Immature natural killer cell (primary cell): ENCODE measurements at regions not wholly inside any gene's neighbourhood (a gene's known extent, or its start where the extent isn't known, plus 50 kb on each side); places are given as distances from the start of the nearest gene placed in this dataset.

Source experiments
- DNase-seq, 3 donors: peaks; one replicate each; pipeline ENCODE4 v3.0.0; 2022; ENCODE audit warnings: mixed read lengths in 1 of 3
- H3K27ac Mint-ChIP-seq, 6 donors: one replicate each; pipeline ENCODE4 v1.8.0; 2020; ENCODE audit warnings: mixed read lengths in 6 of 6, mild to moderate bottlenecking in 5 of 6, inconsistent platforms in 4 of 6, moderate library complexity in 3 of 6
- H3K27me3 Mint-ChIP-seq, 3 donors: one replicate each; pipeline ENCODE4 v1.8.0; 2020 to 2021; ENCODE audit warnings: low read depth in 3 of 3, mild to moderate bottlenecking in 3 of 3, mixed read lengths in 3 of 3, moderate library complexity in 3 of 3, inconsistent platforms in 1 of 3
- H3K36me3 Mint-ChIP-seq, 3 donors: one replicate each; pipeline ENCODE4 v1.8.0; 2020; ENCODE audit warnings: mixed read lengths in 3 of 3, inconsistent platforms in 2 of 3, mild to moderate bottlenecking in 2 of 3
- H3K4me1 Mint-ChIP-seq, 2 donors: one replicate each; pipeline ENCODE4 v1.8.0; 2020; ENCODE audit warnings: inconsistent platforms in 2 of 2, mild to moderate bottlenecking in 2 of 2, mixed read lengths in 2 of 2, moderate library complexity in 1 of 2
- H3K4me3 Mint-ChIP-seq, 5 donors: one replicate each; pipeline ENCODE4 v1.8.0; 2020; ENCODE audit warnings: mild to moderate bottlenecking in 5 of 5, mixed read lengths in 5 of 5, inconsistent platforms in 3 of 5, moderate library complexity in 3 of 5
- H3K9me3 Mint-ChIP-seq, 6 donors: one replicate each; pipeline ENCODE4 v1.8.0; 2020; ENCODE audit warnings: mild to moderate bottlenecking in 6 of 6, mixed read lengths in 6 of 6, inconsistent platforms in 4 of 6, moderate library complexity in 3 of 6

- no peak overlapping the region for H3K4me3 Mint-ChIP-seq
- DNase-seq: no peak
- H3K36me3 Mint-ChIP-seq: no peaks in the 10 kb centered on the region
- peaks cover 0 to 2% (median 0%) of the 10 kb centered on the region in 3 donors for H3K27me3 Mint-ChIP-seq
- no peaks in the 10 kb centered on the region for H3K4me1 Mint-ChIP-seq
- no peak overlapping the region for H3K27ac Mint-ChIP-seq
- peaks cover 8 to 58% (median 27%) of the 10 kb centered on the region in 6 donors for H3K9me3 Mint-ChIP-seq
Measured at GRCh38 chr7:46461334-46461777, 540.3 kb upstream of the IGFBP3 start.

- no peak for DNase-seq
- H3K36me3 Mint-ChIP-seq: no peaks in the 10 kb centered on the region
- no peak overlapping the region for H3K27ac Mint-ChIP-seq
- H3K4me3 Mint-ChIP-seq: no peak overlapping the region
- H3K27me3 Mint-ChIP-seq: peaks cover 0 to 2% (median 0%) of the 10 kb centered on the region in 3 donors
- H3K9me3 Mint-ChIP-seq: peaks cover 5 to 57% (median 21%) of the 10 kb centered on the region in 6 donors
- no peaks in the 10 kb centered on the region for H3K4me1 Mint-ChIP-seq
Measured at GRCh38 chr7:46459942-46460341, 538.9 kb upstream of the IGFBP3 start.

- Mint-ChIP-seq H3K27me3 (peaks cover 0 to 2% (median 0%) of the 10 kb centered on the region in 3 donors), H3K9me3 (peaks cover 0 to 43% (median 11%) of the 10 kb centered on the region in 6 donors), H3K4me1 (no peaks in the 10 kb centered on the region), H3K4me3 (no peak overlapping the region), H3K36me3 (no peaks in the 10 kb centered on the region), H3K27ac (no peak overlapping the region)
- no peak for DNase-seq
Measured at GRCh38 chr7:46454816-46455215, 533.7 kb upstream of the IGFBP3 start.

DNA sequence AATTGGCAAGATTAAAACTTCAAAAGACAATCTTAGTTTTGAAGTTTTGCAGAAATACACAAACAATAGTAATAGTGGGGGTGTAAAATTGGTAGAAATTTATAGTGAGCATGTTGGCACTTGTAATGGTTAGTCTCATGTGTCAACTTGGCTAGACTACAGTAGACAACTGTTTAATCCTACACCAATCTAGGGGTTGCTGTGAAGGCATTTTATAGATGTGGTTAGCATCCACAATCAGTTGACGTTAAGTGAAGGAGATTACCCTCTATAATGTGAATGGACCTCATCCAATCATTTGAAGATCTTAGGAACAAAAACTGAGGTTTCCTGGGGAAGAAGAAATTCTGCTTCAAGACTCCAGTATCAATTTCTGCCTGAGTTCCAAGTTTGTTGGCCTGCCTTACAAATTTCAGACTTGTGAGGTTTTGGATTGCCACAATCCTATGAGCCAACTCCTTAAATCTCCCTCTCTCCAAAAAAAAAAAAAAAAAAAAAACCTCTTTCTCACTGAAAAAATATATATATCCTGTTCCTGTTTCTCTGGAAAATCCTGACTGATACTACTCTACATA lies 531.6 kb upstream of the IGFBP3 start:
- no peaks in the 10 kb centered on the region for H3K36me3 Mint-ChIP-seq
- H3K4me3 Mint-ChIP-seq: no peak overlapping the region
- no peaks in the 10 kb centered on the region for H3K4me1 Mint-ChIP-seq
- peaks cover 0 to 2% (median 0%) of the 10 kb centered on the region in 3 donors for H3K27me3 Mint-ChIP-seq
- peaks cover 0 to 46% (median 11%) of the 10 kb centered on the region in 6 donors for H3K9me3 Mint-ChIP-seq
- no peak for DNase-seq
- H3K27ac Mint-ChIP-seq: no peak overlapping the region

DNA sequence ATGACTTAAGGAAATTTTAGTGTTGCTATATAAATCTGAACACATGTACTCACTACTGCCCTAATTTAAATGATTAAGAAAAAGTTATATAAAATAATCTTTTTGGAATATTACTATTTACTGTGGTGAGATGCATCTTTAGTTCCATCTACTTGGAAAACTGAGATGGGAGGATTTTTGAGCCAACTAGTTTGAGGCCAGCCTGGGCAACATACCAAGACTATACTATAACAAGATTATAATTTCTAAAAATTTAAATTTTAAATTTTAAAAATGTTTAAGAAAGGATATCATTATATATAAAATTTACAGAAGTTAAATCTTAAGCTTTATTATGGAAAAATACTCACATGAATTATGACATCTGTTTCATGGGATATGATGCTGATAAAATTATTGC lies 530.8 kb upstream of the IGFBP3 start:
- H3K4me1 Mint-ChIP-seq: no peaks in the 10 kb centered on the region
- H3K27ac Mint-ChIP-seq: no peak overlapping the region
- H3K9me3 Mint-ChIP-seq: peaks cover 0 to 42% (median 11%) of the 10 kb centered on the region in 6 donors
- peaks cover 0 to 2% (median 0%) of the 10 kb centered on the region in 3 donors for H3K27me3 Mint-ChIP-seq
- H3K36me3 Mint-ChIP-seq: no peaks in the 10 kb centered on the region
- DNase-seq: no peak
- no peak overlapping the region for H3K4me3 Mint-ChIP-seq

GRCh38 chr7:46450886-46451285 lies 529.8 kb upstream of the IGFBP3 start:
- no peak overlapping the region for H3K4me3 Mint-ChIP-seq
- H3K27ac Mint-ChIP-seq: no peak overlapping the region
- no peaks in the 10 kb centered on the region for H3K36me3 Mint-ChIP-seq
- no peaks in the 10 kb centered on the region for H3K4me1 Mint-ChIP-seq
- no peak for DNase-seq
- H3K27me3 Mint-ChIP-seq: peaks cover 0 to 7% (median 0%) of the 10 kb centered on the region in 3 donors
- H3K9me3 Mint-ChIP-seq: peaks cover 3 to 49% (median 11%) of the 10 kb centered on the region in 6 donors

- no peak for DNase-seq
- H3K9me3 Mint-ChIP-seq: peaks cover 4 to 50% (median 12%) of the 10 kb centered on the region in 6 donors
- H3K36me3 Mint-ChIP-seq: no peaks in the 10 kb centered on the region
- no peak overlapping the region for H3K27ac Mint-ChIP-seq
- H3K4me1 Mint-ChIP-seq: no peaks in the 10 kb centered on the region
- no peak overlapping the region for H3K4me3 Mint-ChIP-seq
- H3K27me3 Mint-ChIP-seq: peaks cover 0 to 7% (median 0%) of the 10 kb centered on the region in 3 donors
Measured at GRCh38 chr7:46450425-46450824, 529.4 kb upstream of the IGFBP3 start.

DNA sequence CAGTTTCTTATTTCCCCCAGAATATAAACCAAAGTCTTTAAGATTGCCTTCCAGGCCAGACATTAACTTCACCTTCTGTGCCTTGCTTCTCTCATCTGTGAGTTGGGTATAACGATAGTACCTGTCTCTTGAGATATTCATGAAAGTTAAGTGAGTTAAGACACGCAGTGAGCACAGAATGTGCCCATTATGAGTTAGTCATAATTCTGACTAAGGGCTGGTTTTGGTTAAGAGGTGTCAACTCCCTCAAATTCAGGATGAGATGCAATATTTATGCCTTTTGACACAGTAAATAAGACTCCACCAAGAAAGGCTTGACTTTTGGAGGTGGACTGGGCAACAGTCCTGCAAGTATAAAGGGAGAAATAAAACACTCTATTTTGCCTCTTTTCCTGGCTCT lies 528.7 kb upstream of the IGFBP3 start:
- no peaks in the 10 kb centered on the region for H3K36me3 Mint-ChIP-seq
- peaks cover 0 to 7% (median 0%) of the 10 kb centered on the region in 3 donors for H3K27me3 Mint-ChIP-seq

DNA sequence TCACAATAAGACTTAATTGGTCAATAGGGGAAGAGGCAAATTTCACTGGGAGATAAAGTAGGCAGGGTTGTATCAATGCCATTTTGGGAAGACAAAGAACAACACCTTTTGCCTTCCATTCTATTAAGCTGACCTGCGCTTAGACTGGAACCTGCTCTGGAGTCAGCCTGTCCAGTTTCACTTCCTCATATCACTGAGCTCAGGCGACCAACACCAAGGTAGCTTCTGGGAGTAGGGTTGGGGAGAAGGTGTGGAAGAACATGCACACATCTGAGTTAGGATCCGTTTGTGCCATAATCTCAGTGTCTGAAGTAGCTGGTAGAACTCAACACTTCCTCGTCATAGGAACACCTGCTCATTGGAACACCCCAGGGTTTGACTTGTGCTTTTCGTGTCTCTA lies 527.4 kb upstream of the IGFBP3 start:
- Mint-ChIP-seq H3K27me3 (peaks cover 0 to 7% (median 0%) of the 10 kb centered on the region in 3 donors), H3K27ac (no peak overlapping the region), H3K36me3 (no peaks in the 10 kb centered on the region), H3K4me3 (no peak overlapping the region), H3K9me3 (peaks cover 0 to 48% (median 17%) of the 10 kb centered on the region in 6 donors), H3K4me1 (no peaks in the 10 kb centered on the region)
- DNase-seq: no peak

More for the DNA sequence above, 528.7 kb upstream of the IGFBP3 start:
- no peak for DNase-seq
- H3K4me3 Mint-ChIP-seq: no peak overlapping the region
- peaks cover 4 to 48% (median 13%) of the 10 kb centered on the region in 6 donors for H3K9me3 Mint-ChIP-seq
- no peaks in the 10 kb centered on the region for H3K4me1 Mint-ChIP-seq
- no peak overlapping the region for H3K27ac Mint-ChIP-seq

DNA sequence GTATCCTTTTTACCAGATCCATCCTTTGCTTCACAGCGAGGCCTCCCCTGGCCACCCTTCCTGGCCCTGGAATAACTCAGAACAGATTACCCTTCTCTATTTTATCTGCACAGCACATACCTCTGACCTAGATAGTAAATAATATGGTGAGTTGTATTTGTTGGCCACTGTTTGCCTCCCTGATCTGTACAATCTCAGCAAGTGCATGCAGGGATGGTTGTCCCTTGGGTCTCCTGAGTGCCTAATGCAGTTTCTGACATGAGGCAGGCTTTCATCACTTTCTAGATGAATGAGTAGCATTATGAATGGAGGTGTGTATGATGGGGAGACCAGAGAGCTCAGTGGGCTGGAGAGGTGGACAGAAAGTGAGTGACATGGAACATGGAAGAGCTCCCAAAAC lies 525.1 kb upstream of the IGFBP3 start:
- Mint-ChIP-seq H3K27me3 (peaks cover 0 to 9% (median 4%) of the 10 kb centered on the region in 3 donors), H3K36me3 (no peaks in the 10 kb centered on the region), H3K9me3 (peaks cover 0 to 63% (median 15%) of the 10 kb centered on the region in 6 donors), H3K27ac (no peak overlapping the region), H3K4me3 (no peak overlapping the region), H3K4me1 (no peaks in the 10 kb centered on the region)
- DNase-seq: no peak

DNA sequence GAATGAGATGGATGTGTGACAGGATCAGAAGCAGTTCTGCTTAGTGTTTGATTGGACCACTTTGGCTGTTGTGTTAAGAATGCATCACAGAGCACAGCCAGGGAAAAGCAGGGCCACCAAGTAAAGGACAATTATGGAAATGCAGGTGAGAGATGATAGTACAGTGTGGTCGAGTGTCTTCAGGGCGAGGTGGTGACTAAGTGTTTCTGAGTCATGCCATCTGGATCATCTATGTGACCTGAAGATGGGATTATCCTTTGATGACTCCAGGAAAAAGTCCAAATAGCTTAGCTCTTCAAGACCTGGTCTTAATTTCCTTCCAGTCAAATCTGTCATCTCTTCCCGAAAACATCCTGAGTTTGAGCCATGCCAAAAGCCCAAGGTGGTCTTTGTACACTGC lies 523.2 kb upstream of the IGFBP3 start:
- Mint-ChIP-seq H3K4me3 (no peak overlapping the region), H3K27ac (no peak overlapping the region), H3K27me3 (peaks cover 0 to 8% (median 8%) of the 10 kb centered on the region in 3 donors), H3K36me3 (no peaks in the 10 kb centered on the region), H3K9me3 (peaks cover 2 to 63% (median 19%) of the 10 kb centered on the region in 6 donors), H3K4me1 (no peaks in the 10 kb centered on the region)
- DNase-seq: no peak

DNA sequence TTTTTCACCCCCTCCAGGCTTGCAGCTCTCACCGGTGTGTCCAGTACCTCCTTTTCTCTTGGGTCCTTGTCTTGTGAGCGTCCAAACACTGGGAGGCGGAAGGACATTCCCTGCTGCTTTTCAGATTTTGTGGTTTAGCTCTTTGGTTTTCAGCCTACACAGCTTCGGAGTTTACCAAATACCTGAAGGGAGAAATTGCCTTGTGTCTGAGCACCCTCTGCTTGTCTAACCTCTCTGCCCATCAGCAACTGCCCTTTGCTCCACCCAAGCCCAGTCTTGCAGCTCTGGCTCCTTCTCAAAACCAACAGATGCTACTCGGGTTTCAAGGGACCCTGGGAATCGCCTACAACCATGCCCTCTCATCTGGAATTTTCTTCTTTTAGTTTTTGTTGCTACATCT lies 519.1 kb upstream of the IGFBP3 start:
- no peak overlapping the region for H3K27ac Mint-ChIP-seq
- H3K27me3 Mint-ChIP-seq: peaks cover 0 to 8% (median 2%) of the 10 kb centered on the region in 3 donors
- H3K4me1 Mint-ChIP-seq: no peaks in the 10 kb centered on the region
- H3K4me3 Mint-ChIP-seq: no peak overlapping the region
- DNase-seq: no peak
- H3K9me3 Mint-ChIP-seq: peaks cover 11 to 50% (median 20%) of the 10 kb centered on the region in 6 donors
- no peaks in the 10 kb centered on the region for H3K36me3 Mint-ChIP-seq

DNA sequence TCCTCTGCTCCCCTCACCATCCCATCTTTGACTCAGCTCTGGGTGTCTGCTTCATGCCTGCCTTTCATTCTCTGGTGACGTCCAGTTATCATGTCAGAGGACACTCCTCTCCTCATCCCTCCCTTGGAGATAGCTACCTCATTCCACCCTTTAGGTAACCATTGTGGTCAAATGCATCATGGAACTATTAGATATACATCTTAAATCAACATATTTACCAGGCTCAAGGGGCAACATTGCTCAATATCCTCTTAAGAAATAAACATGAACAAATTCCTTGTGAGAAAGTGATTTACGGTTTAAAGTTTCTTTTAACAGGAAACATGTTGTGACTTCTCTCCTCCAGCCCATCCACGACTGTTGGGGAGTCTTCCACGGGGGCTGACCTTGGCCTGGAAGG lies 511.6 kb upstream of the IGFBP3 start:
- no peak for DNase-seq
- no peak overlapping the region for H3K27ac Mint-ChIP-seq
- H3K27me3 Mint-ChIP-seq: peaks cover 0 to 2% (median 0%) of the 10 kb centered on the region in 3 donors
- peaks cover 6 to 52% (median 12%) of the 10 kb centered on the region in 6 donors for H3K9me3 Mint-ChIP-seq
- no peak overlapping the region for H3K4me3 Mint-ChIP-seq
- peaks cover 0 to 4% (median 0%) of the 10 kb centered on the region in 3 donors for H3K36me3 Mint-ChIP-seq
- H3K4me1 Mint-ChIP-seq: no peaks in the 10 kb centered on the region

- H3K36me3 Mint-ChIP-seq: peaks cover 0 to 4% (median 0%) of the 10 kb centered on the region in 3 donors
- H3K27me3 Mint-ChIP-seq: peaks cover 0 to 5% (median 2%) of the 10 kb centered on the region in 3 donors
- no peak overlapping the region for H3K27ac Mint-ChIP-seq
- no peaks in the 10 kb centered on the region for H3K4me1 Mint-ChIP-seq
- no peak for DNase-seq
- H3K9me3 Mint-ChIP-seq: peaks cover 7 to 66% (median 18%) of the 10 kb centered on the region in 6 donors
- H3K4me3 Mint-ChIP-seq: no peak overlapping the region
Measured at GRCh38 chr7:46428295-46428694, 507.2 kb upstream of the IGFBP3 start.

GRCh38 chr7:46424934-46425333 lies 503.9 kb upstream of the IGFBP3 start:
- peaks cover 8 to 41% (median 13%) of the 10 kb centered on the region in 6 donors for H3K9me3 Mint-ChIP-seq
- H3K27ac Mint-ChIP-seq: no peak overlapping the region
- H3K4me3 Mint-ChIP-seq: no peak overlapping the region
- H3K36me3 Mint-ChIP-seq: no peaks in the 10 kb centered on the region
- H3K4me1 Mint-ChIP-seq: no peaks in the 10 kb centered on the region
- peaks cover 0 to 5% (median 0%) of the 10 kb centered on the region in 3 donors for H3K27me3 Mint-ChIP-seq
- no peak for DNase-seq
